Astrocyte of the spinal cord (primary cell): ENCODE measurements at regions not wholly inside any gene's neighbourhood (a gene's known extent, or its start where the extent isn't known, plus 50 kb on each side); places are given as distances from the start of the nearest gene placed in this dataset.

Experiments used
- DNase-seq: peaks from one replicate; pipeline ENCODE4 v3.0.0; 2011; ENCODE audit warnings: low read depth, low spot score
- H3K4me3 ChIP-seq: 2 replicates; pipeline ENCODE4 v1.5.1; 2011; ENCODE audit warnings: low read depth, mild to moderate bottlenecking, low read length, moderate library complexity
- CTCF ChIP-seq: IDR thresholded peaks from 2 replicates; pipeline ENCODE4 v1.5.1; 2012; ENCODE audit warnings: low read depth, mild to moderate bottlenecking, low read length, inconsistent platforms
- in situ Hi-C: cut with HindIII; loops from 2 replicates; pipeline ENCODE4 v1.10.0; 2017; ENCODE audit warnings: low sequenced_read_pairs

GRCh38 chr16:86049641-86050040 lies 150.7 kb downstream of the IRF8 start:
- in situ Hi-C loops = no loop called here
- no peak overlapping the region for H3K4me3 ChIP-seq
- no peak for TF ChIP-seq CTCF
- DNase-seq = no peak

- in situ Hi-C loops = no loop called here
- TF ChIP-seq CTCF = no peak
- DNase-seq = no peak
- H3K4me3 ChIP-seq = no peak overlapping the region
These were observed 151.1 kb downstream of the IRF8 start for GRCh38 chr16:86050111-86050510.

GRCh38 chr16:86050591-86051367 lies 151.8 kb downstream of the IRF8 start:
- no peak for TF ChIP-seq CTCF
- H3K4me3 ChIP-seq = no peak overlapping the region
- DNase-seq = no peak
- in situ Hi-C loops = no loop called here

- no peak for TF ChIP-seq CTCF
- DNase-seq = no peak
- in situ Hi-C loops = no loop called here
- no peak overlapping the region for H3K4me3 ChIP-seq
These were observed 152.6 kb downstream of the IRF8 start for GRCh38 chr16:86051368-86052114.

- in situ Hi-C loops = no loop called here
- no peak for DNase-seq
- H3K4me3 ChIP-seq = no peak overlapping the region
- no peak for TF ChIP-seq CTCF
These were observed 153.2 kb downstream of the IRF8 start for GRCh38 chr16:86052115-86052670.

- TF ChIP-seq CTCF = no peak
- DNase-seq = no peak
- in situ Hi-C loops = no loop called here
- no peak overlapping the region for H3K4me3 ChIP-seq
These were observed 154.0 kb downstream of the IRF8 start for GRCh38 chr16:86052926-86053325.
